ENCODE measurements at regions not wholly inside any gene's neighbourhood (a gene's known extent, or its start where the extent isn't known, plus 50 kb on each side); places are given as distances from the start of the nearest gene placed in this dataset.
A peak's percentile ranks its signal among the peaks of the same experiment; 100 is the strongest.

DNA sequence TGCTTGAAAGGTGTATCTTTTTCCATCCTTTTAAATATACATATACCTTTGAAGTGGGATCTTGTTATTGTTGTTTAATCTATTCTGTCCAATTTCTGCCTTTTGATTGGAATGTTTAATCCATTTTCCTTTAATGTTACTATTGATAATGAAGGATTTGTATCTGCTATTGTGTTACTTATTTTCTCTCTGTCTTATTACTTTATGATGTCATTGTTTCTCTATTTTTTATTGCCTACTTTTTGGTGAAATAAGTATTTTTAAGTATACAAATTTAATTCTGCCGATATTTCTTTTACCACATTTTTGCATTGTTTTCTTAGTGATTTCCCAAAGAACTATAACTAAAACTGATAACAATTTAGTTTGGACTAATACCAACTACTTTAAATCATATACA lies 121.8 kb downstream of the RASSF9 start:
- no peaks in the 10 kb centered on the region for H4K20me1 ChIP-seq (ENCODE audit: insufficient read depth, low read length)
- BruUV-seq (replicated peaks): no TSS peak
- CTCF ChIA-PET (ENCODE audit: unreplicated experiment): no interaction called here
- H3K9me3 ChIP-seq (ENCODE audit: low read length): no peaks in the 10 kb centered on the region
- TF ChIP-seq, protein P1, sequence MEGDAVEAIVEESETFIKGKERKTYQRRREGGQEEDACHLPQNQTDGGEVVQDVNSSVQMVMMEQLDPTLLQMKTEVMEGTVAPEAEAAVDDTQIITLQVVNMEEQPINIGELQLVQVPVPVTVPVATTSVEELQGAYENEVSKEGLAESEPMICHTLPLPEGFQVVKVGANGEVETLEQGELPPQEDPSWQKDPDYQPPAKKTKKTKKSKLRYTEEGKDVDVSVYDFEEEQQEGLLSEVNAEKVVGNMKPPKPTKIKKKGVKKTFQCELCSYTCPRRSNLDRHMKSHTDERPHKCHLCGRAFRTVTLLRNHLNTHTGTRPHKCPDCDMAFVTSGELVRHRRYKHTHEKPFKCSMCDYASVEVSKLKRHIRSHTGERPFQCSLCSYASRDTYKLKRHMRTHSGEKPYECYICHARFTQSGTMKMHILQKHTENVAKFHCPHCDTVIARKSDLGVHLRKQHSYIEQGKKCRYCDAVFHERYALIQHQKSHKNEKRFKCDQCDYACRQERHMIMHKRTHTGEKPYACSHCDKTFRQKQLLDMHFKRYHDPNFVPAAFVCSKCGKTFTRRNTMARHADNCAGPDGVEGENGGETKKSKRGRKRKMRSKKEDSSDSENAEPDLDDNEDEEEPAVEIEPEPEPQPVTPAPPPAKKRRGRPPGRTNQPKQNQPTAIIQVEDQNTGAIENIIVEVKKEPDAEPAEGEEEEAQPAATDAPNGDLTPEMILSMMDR (conservative IDR thresholded peaks at IDR 0.05; ENCODE audit: low read length): no peak
- TF ChIP-seq EZH2phosphoT487 (IDR thresholded peaks at IDR 0.05; ENCODE audit: borderline replicate concordance, low read depth, low read length): no peak
- H2AFZ ChIP-seq (ENCODE audit: low read length): no peak overlapping the region
- H3K36me3 ChIP-seq (ENCODE audit: insufficient read depth, low read length): no peaks in the 10 kb centered on the region
- H3K79me2 ChIP-seq (ENCODE audit: insufficient read depth, low read depth, low read length): no peaks in the 10 kb centered on the region
- no peak overlapping the region for H3K4me3 ChIP-seq (ENCODE audit: low read depth, low read length, poor library complexity, severe bottlenecking)
- no peak overlapping the region for H3K4me2 ChIP-seq (ENCODE audit: low read length)
- no peak for DNase-seq (ENCODE audit: low spot score)
- H3K9me2 ChIP-seq (ENCODE audit: insufficient read depth, low read length): no peaks in the 10 kb centered on the region
- no peak overlapping the region for H3K27ac ChIP-seq (ENCODE audit: low read depth, low read length, poor library complexity, severe bottlenecking)
- POLR2A ChIA-PET: no interaction called here
- intact Hi-C loops (cut with micrococcal nuclease; ENCODE audit: unreplicated experiment): no loop called here
- no peaks in the 10 kb centered on the region for H3K4me1 ChIP-seq (ENCODE audit: insufficient read depth, low read length, poor library complexity, severe bottlenecking)

DNA sequence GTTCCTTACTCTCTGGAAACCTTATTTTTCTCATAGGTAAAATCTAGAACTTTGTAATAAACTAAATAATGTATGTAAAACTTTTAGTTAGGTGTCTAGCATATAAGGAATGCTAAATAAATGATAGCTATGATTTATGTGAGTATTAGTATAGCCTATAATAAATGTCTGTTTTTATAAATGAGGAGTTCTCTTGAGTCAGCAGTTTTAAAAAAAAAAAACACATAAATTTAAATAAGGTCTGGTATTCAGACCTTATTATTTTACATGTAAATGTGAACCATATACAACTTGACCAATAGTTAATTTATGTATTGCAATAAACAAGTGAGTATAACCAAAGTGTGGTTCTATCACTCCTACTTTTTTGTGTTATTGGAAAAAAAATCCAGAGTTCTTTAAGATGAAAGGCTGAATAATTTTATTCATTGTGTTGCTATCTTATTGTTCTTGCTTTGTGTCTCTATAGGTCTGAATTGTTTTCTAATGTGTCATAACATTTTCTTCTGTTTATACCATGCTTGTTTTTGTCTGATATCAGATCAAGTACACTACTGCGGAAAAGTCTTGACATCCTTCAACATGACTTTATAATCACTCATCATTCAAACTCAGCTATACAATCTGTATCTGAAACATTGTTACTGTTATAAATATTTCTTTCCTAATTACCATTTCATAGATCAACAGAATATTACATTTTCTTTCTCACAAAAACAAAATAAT lies 115.7 kb downstream of the RASSF9 start:
- TF ChIP-seq, protein P1 (conservative IDR thresholded peaks at IDR 0.05; ENCODE audit: low read length): no peak
- Histone ChIP-seq H3K4me1 (ENCODE audit: insufficient read depth, low read length, poor library complexity, severe bottlenecking) (no peaks in the 10 kb centered on the region), H3K79me2 (ENCODE audit: insufficient read depth, low read depth, low read length) (no peaks in the 10 kb centered on the region), H3K9me2 (ENCODE audit: insufficient read depth, low read length) (no peaks in the 10 kb centered on the region), H3K4me3 (ENCODE audit: low read depth, low read length, poor library complexity, severe bottlenecking) (no peak overlapping the region), H2AFZ (ENCODE audit: low read length) (no peak overlapping the region), H3K9me3 (ENCODE audit: low read length) (no peaks in the 10 kb centered on the region), H3K36me3 (ENCODE audit: insufficient read depth, low read length) (no peaks in the 10 kb centered on the region), H4K20me1 (ENCODE audit: insufficient read depth, low read length) (no peaks in the 10 kb centered on the region), H3K27ac (ENCODE audit: low read depth, low read length, poor library complexity, severe bottlenecking) (no peak overlapping the region), H3K4me2 (ENCODE audit: low read length) (no peak overlapping the region)
- intact Hi-C loops (cut with micrococcal nuclease; ENCODE audit: unreplicated experiment): no loop called here
- POLR2A ChIA-PET: interaction anchor here (0.6 kb wide), 1 partner anchor 101 kb away, joined by 5 read pairs; no protein-coding TSS in a partner anchor
- CTCF ChIA-PET (ENCODE audit: unreplicated experiment): no interaction called here
- no TSS peak for BruUV-seq (replicated peaks)
- no peak for DNase-seq (ENCODE audit: low spot score)

DNA sequence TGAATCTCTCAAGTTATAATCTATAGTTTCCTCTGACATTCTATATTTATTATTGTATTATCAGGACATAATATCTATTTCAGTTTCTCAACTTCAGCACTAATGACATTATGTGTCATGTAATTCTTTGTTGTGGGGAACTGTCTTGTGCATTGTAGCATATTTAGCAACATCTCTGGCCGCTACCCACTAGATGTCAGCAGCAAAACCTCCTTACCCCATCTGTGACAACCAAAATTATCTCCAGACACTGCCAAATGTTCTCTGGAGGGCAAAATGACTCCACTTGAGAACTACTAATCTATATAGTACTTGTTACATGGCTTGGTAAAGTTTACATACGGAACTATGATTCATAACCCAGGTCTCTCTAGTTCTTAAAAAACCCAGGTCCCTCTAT lies 110.2 kb downstream of the RASSF9 start:
- H3K4me2 ChIP-seq (ENCODE audit: low read length): no peak overlapping the region
- BruUV-seq (replicated peaks): no TSS peak
- H4K20me1 ChIP-seq (ENCODE audit: insufficient read depth, low read length): no peaks in the 10 kb centered on the region
- H3K9me3 ChIP-seq (ENCODE audit: low read length): no peaks in the 10 kb centered on the region
- H3K4me3 ChIP-seq (ENCODE audit: low read depth, low read length, poor library complexity, severe bottlenecking): no peak overlapping the region
- H3K9me2 ChIP-seq (ENCODE audit: insufficient read depth, low read length): no peaks in the 10 kb centered on the region
- intact Hi-C loops (cut with micrococcal nuclease; ENCODE audit: unreplicated experiment): no loop called here
- POLR2A ChIA-PET: interaction anchor here (0.6 kb wide), 1 partner anchor 240 kb away, joined by 3 read pairs; no protein-coding TSS in a partner anchor
- CTCF ChIA-PET (ENCODE audit: unreplicated experiment): no interaction called here
- no peaks in the 10 kb centered on the region for H3K79me2 ChIP-seq (ENCODE audit: insufficient read depth, low read depth, low read length)
- no peak for TF ChIP-seq EZH2phosphoT487 (IDR thresholded peaks at IDR 0.05; ENCODE audit: borderline replicate concordance, low read depth, low read length)
- TF ChIP-seq, protein P1 (conservative IDR thresholded peaks at IDR 0.05; ENCODE audit: low read length): 0 out of 2 replicates have a peak, but pooled peaks have one; percentile 14
- no peaks in the 10 kb centered on the region for H3K4me1 ChIP-seq (ENCODE audit: insufficient read depth, low read length, poor library complexity, severe bottlenecking)
- no peak overlapping the region for H3K27ac ChIP-seq (ENCODE audit: low read depth, low read length, poor library complexity, severe bottlenecking)
- no peak overlapping the region for H2AFZ ChIP-seq (ENCODE audit: low read length)
- no peaks in the 10 kb centered on the region for H3K36me3 ChIP-seq (ENCODE audit: insufficient read depth, low read length)
- DNase-seq (ENCODE audit: low spot score): no peak

Measured in OCI-LY7 (cell line).